ENCODE measurements at regions not wholly inside any gene's neighbourhood (a gene's known extent, or its start where the extent isn't known, plus 50 kb on each side); places are given as distances from the start of the nearest gene placed in this dataset.

GRCh38 chr6:154885214-154885613 lies 109.9 kb upstream of the TIAM2 start:
- ATAC-seq, result no peak

GRCh38 chr6:154886016-154886415 lies 109.1 kb upstream of the TIAM2 start:
- Mint-ChIP-seq H3K4me3 (no peak overlapping the region), H3K36me3 (ENCODE audit: low read depth) (peaks cover 4% of the 10 kb centered on the region), H3K4me1 (ENCODE audit: low read depth) (no peaks in the 10 kb centered on the region), H3K27ac (no peak overlapping the region), H3K9me3 (ENCODE audit: insufficient read depth) (no peaks in the 10 kb centered on the region), H3K27me3 (ENCODE audit: low read depth) (no peaks in the 10 kb centered on the region)
- no peak for DNase-seq
- ChIA-PET POLR2A (no interaction called here), CTCF (no interaction called here)
- no peak for ATAC-seq

More at GRCh38 chr6:154885214-154885613, 109.9 kb upstream of the TIAM2 start:
- ChIA-PET POLR2A (no interaction called here), CTCF (no interaction called here)
- Mint-ChIP-seq H3K36me3 (ENCODE audit: low read depth) (peaks cover 6% of the 10 kb centered on the region), H3K27ac (no peak overlapping the region), H3K4me1 (ENCODE audit: low read depth) (no peaks in the 10 kb centered on the region), H3K9me3 (ENCODE audit: insufficient read depth) (no peaks in the 10 kb centered on the region), H3K4me3 (no peak overlapping the region), H3K27me3 (ENCODE audit: low read depth) (no peaks in the 10 kb centered on the region)
- no peak for DNase-seq

- POLR2A ChIA-PET, result no interaction called here
- ATAC-seq (no peak), DNase-seq (no peak)
- no peak overlapping the region for H3K4me3 Mint-ChIP-seq
- H3K36me3 Mint-ChIP-seq (ENCODE audit: low read depth), result peaks cover 4% of the 10 kb centered on the region
- no peaks in the 10 kb centered on the region for H3K9me3 Mint-ChIP-seq (ENCODE audit: insufficient read depth)
- no peaks in the 10 kb centered on the region for H3K4me1 Mint-ChIP-seq (ENCODE audit: low read depth)
- no peaks in the 10 kb centered on the region for H3K27me3 Mint-ChIP-seq (ENCODE audit: low read depth)
- no peak overlapping the region for H3K27ac Mint-ChIP-seq
- CTCF ChIA-PET, result interaction anchor here (1.3 kb wide), 1 partner anchor 42 kb away, joined by 3 read pairs; no protein-coding TSS in a partner anchor
These were observed 108.6 kb upstream of the TIAM2 start for GRCh38 chr6:154886471-154886870.

DNA sequence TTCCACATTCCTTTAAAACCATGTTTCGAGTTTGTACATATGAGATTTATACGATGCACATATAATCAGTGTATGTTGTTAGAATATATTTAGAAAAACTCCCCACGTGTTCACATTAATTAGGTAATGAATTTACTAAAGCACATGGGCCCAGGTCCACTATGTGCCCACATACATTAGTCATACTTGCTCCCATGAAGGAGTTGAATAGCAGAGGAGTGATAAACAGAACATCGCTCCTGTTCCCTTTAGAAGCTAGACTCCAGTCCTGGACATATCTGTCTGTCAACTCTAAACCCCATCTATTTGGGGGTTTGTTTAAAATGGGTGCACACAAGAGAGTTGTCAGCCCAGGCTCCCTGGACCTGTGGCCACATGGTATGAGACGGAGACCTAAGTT lies 108.1 kb upstream of the TIAM2 start:
- no peak overlapping the region for H3K27ac Mint-ChIP-seq
- H3K4me3 Mint-ChIP-seq, result no peak overlapping the region
- ChIA-PET POLR2A (no interaction called here), CTCF (interaction anchor here (1.3 kb wide), 1 partner anchor 41 kb away, joined by 3 read pairs; no protein-coding TSS in a partner anchor)
- peaks cover 4% of the 10 kb centered on the region for H3K36me3 Mint-ChIP-seq (ENCODE audit: low read depth)
- no peaks in the 10 kb centered on the region for H3K9me3 Mint-ChIP-seq (ENCODE audit: insufficient read depth)
- no peaks in the 10 kb centered on the region for H3K4me1 Mint-ChIP-seq (ENCODE audit: low read depth)
- DNase-seq (no peak), ATAC-seq (no peak)
- no peaks in the 10 kb centered on the region for H3K27me3 Mint-ChIP-seq (ENCODE audit: low read depth)

GRCh38 chr6:154888421-154889295 lies 106.5 kb upstream of the TIAM2 start:
- CTCF ChIA-PET, result interaction anchor here (1.0 kb wide), 1 partner anchor 15 kb away, joined by 3 read pairs; no protein-coding TSS in a partner anchor

DNA sequence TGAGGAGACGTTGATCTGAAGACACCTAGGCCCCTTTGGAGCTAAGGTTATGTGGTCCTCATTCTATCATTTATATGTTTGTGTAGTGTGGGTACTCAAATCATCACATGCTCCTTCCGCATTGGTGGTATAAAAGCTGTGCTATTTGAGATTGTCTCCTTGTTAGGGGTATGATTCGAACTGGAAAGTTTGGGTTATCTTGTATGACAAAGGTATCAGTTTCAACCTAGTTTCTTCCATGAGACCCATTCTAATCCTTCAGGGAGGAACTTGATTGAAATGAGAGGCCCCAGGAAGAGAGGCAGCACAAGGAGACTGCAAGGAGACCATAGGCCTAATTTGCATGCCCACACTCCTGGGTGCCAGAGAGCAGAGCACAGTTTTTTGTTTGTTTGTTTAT lies 104.2 kb upstream of the TIAM2 start:
- POLR2A ChIA-PET, result no interaction called here
- ATAC-seq (no peak), DNase-seq (no peak)
- H3K9me3 Mint-ChIP-seq (ENCODE audit: insufficient read depth), result no peaks in the 10 kb centered on the region
- H3K27ac Mint-ChIP-seq, result no peak overlapping the region
- CTCF ChIA-PET, result no interaction called here
- no peaks in the 10 kb centered on the region for H3K36me3 Mint-ChIP-seq (ENCODE audit: low read depth)
- no peaks in the 10 kb centered on the region for H3K27me3 Mint-ChIP-seq (ENCODE audit: low read depth)
- H3K4me3 Mint-ChIP-seq, result no peak overlapping the region
- H3K4me1 Mint-ChIP-seq (ENCODE audit: low read depth), result no peaks in the 10 kb centered on the region

More at GRCh38 chr6:154888421-154889295, 106.5 kb upstream of the TIAM2 start:
- POLR2A ChIA-PET, result no interaction called here
- Mint-ChIP-seq H3K4me3 (no peak overlapping the region), H3K27ac (no peak overlapping the region), H3K36me3 (ENCODE audit: low read depth) (peaks cover under 1% of the 10 kb centered on the region), H3K9me3 (ENCODE audit: insufficient read depth) (no peaks in the 10 kb centered on the region), H3K4me1 (ENCODE audit: low read depth) (no peaks in the 10 kb centered on the region), H3K27me3 (ENCODE audit: low read depth) (no peaks in the 10 kb centered on the region)
- ATAC-seq (no peak), DNase-seq (no peak)

- ChIA-PET POLR2A (interaction anchor here (0.5 kb wide), 1 partner anchor 192 kb away, joined by 4 read pairs; no protein-coding TSS in a partner anchor), CTCF (no interaction called here)
- ATAC-seq (no peak), DNase-seq (no peak)
- Mint-ChIP-seq H3K27ac (no peak overlapping the region), H3K9me3 (ENCODE audit: insufficient read depth) (no peaks in the 10 kb centered on the region), H3K4me1 (ENCODE audit: low read depth) (no peaks in the 10 kb centered on the region), H3K27me3 (ENCODE audit: low read depth) (no peaks in the 10 kb centered on the region), H3K4me3 (no peak overlapping the region), H3K36me3 (ENCODE audit: low read depth) (no peaks in the 10 kb centered on the region)
These were observed 103.2 kb upstream of the TIAM2 start for GRCh38 chr6:154891901-154892300.

DNA sequence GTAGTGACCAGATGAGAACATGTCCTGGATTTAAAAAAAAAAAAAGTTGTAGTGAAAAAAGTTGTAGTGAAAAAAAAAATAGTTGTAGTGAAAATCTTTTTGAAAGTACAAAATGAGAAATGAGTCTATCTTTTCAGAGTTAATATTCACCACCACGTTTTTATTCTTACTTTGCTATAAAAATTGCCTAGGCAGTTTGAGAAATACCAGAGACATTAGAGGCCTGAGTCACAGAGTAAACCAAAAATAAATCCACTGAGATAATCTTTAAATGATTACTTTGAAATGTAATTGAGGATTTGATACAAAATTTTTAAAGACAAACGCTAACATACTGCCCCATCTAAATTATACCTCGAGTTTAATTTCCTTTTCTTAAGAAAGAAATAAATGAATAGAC lies 101.2 kb upstream of the TIAM2 start:
- CTCF ChIA-PET, result no interaction called here
- no peaks in the 10 kb centered on the region for H3K27me3 Mint-ChIP-seq (ENCODE audit: low read depth)
- no peaks in the 10 kb centered on the region for H3K4me1 Mint-ChIP-seq (ENCODE audit: low read depth)
- H3K36me3 Mint-ChIP-seq (ENCODE audit: low read depth), result no peaks in the 10 kb centered on the region
- no peaks in the 10 kb centered on the region for H3K9me3 Mint-ChIP-seq (ENCODE audit: insufficient read depth)
- no peak overlapping the region for H3K4me3 Mint-ChIP-seq
- POLR2A ChIA-PET, result no interaction called here
- ATAC-seq, result no peak
- no peak for DNase-seq
- H3K27ac Mint-ChIP-seq, result no peak overlapping the region

- ATAC-seq, result no peak
- ChIA-PET POLR2A (interaction anchor here (0.6 kb wide), 1 partner anchor 360 kb away, joined by 3 read pairs; no protein-coding TSS in a partner anchor), CTCF (no interaction called here)
- no peaks in the 10 kb centered on the region for H3K9me3 Mint-ChIP-seq (ENCODE audit: insufficient read depth)
- no peaks in the 10 kb centered on the region for H3K27me3 Mint-ChIP-seq (ENCODE audit: low read depth)
- no peak overlapping the region for H3K27ac Mint-ChIP-seq
- H3K4me3 Mint-ChIP-seq, result no peak overlapping the region
- DNase-seq, result no peak
- H3K36me3 Mint-ChIP-seq (ENCODE audit: low read depth), result no peaks in the 10 kb centered on the region
- no peaks in the 10 kb centered on the region for H3K4me1 Mint-ChIP-seq (ENCODE audit: low read depth)
These were observed 100.2 kb upstream of the TIAM2 start for GRCh38 chr6:154894902-154895301.

- ChIA-PET POLR2A (interaction anchor here (0.6 kb wide), 1 partner anchor 359 kb away, joined by 3 read pairs; no protein-coding TSS in a partner anchor), CTCF (no interaction called here)
- H3K9me3 Mint-ChIP-seq (ENCODE audit: insufficient read depth), result no peaks in the 10 kb centered on the region
- DNase-seq (no peak), ATAC-seq (no peak)
- no peaks in the 10 kb centered on the region for H3K36me3 Mint-ChIP-seq (ENCODE audit: low read depth)
- H3K27ac Mint-ChIP-seq, result no peak overlapping the region
- H3K4me3 Mint-ChIP-seq, result no peak overlapping the region
- H3K27me3 Mint-ChIP-seq (ENCODE audit: low read depth), result no peaks in the 10 kb centered on the region
- no peaks in the 10 kb centered on the region for H3K4me1 Mint-ChIP-seq (ENCODE audit: low read depth)
These were observed 99.3 kb upstream of the TIAM2 start for GRCh38 chr6:154895841-154896240.

GRCh38 chr6:154898821-154899220 lies 96.3 kb upstream of the TIAM2 start:
- no peaks in the 10 kb centered on the region for H3K27me3 Mint-ChIP-seq (ENCODE audit: low read depth)
- no peak for ATAC-seq
- CTCF ChIA-PET, result no interaction called here

GRCh38 chr6:154899824-154900463 lies 95.2 kb upstream of the TIAM2 start:
- CTCF ChIA-PET, result interaction anchor here (0.8 kb wide), 1 partner anchor 224 kb away, joined by 4 read pairs; no protein-coding TSS in a partner anchor
- DNase-seq, result no peak

More at GRCh38 chr6:154898821-154899220, 96.3 kb upstream of the TIAM2 start:
- no peaks in the 10 kb centered on the region for H3K9me3 Mint-ChIP-seq (ENCODE audit: insufficient read depth)
- H3K4me3 Mint-ChIP-seq, result no peak overlapping the region
- POLR2A ChIA-PET, result no interaction called here
- no peaks in the 10 kb centered on the region for H3K4me1 Mint-ChIP-seq (ENCODE audit: low read depth)
- no peaks in the 10 kb centered on the region for H3K36me3 Mint-ChIP-seq (ENCODE audit: low read depth)
- H3K27ac Mint-ChIP-seq, result no peak overlapping the region
- no peak for DNase-seq

More at GRCh38 chr6:154899824-154900463, 95.2 kb upstream of the TIAM2 start:
- Mint-ChIP-seq H3K27me3 (ENCODE audit: low read depth) (no peaks in the 10 kb centered on the region), H3K4me1 (ENCODE audit: low read depth) (no peaks in the 10 kb centered on the region), H3K4me3 (no peak overlapping the region), H3K9me3 (ENCODE audit: insufficient read depth) (no peaks in the 10 kb centered on the region), H3K27ac (no peak overlapping the region), H3K36me3 (ENCODE audit: low read depth) (no peaks in the 10 kb centered on the region)
- POLR2A ChIA-PET, result no interaction called here
- no peak for ATAC-seq
